Body of pancreas (tissue), 4 donors: ENCODE measurements at regions not wholly inside any gene's neighbourhood (a gene's known extent, or its start where the extent isn't known, plus 50 kb on each side); places are given as distances from the start of the nearest gene placed in this dataset.

Source experiments
- POLR2A ChIP-seq, 3 donors: fragments of 450-650 bp; IDR thresholded peaks; one replicate each; pipeline ENCODE4 v1.6.1; 2016; ENCODE audit warnings: antibody characterized with exemption in 3 of 3, mild to moderate bottlenecking in 2 of 3
- TF ChIP-seq, protein P1 (sequence below), 7 experiments: fragments of 450-650 bp in 4 of 7; fragments of 200-600 bp in 3 of 7; sonication (generic) in 3 of 7; IDR thresholded peaks; one replicate each; pipeline ENCODE4 v1.5.1; 2016 to 2019; ENCODE audit warnings: antibody characterized with exemption in 7 of 7

DNA sequence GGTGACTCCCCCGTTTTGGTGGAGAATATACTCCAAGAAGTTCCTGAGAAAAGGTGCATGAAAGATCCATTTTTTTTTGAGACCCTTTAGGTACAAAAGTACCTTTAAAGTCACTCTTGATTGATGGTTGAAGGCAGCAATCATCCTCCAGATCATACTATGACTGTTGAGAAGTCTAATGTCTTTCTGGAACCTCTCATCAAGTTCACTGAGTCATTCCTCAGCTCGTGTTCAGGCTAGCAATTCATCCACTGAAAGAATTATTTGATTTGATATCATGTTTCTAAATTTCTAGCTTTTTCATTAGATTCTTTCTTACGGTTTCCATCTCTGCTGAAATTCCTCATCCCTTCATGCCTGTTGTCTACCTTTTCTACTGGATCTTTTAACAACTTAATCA lies 65.1 kb upstream of the GJB6 start:
- TF ChIP-seq POLR2A (IDR thresholded peaks at IDR 0.05) = no peak
- TF ChIP-seq, protein P1, sequence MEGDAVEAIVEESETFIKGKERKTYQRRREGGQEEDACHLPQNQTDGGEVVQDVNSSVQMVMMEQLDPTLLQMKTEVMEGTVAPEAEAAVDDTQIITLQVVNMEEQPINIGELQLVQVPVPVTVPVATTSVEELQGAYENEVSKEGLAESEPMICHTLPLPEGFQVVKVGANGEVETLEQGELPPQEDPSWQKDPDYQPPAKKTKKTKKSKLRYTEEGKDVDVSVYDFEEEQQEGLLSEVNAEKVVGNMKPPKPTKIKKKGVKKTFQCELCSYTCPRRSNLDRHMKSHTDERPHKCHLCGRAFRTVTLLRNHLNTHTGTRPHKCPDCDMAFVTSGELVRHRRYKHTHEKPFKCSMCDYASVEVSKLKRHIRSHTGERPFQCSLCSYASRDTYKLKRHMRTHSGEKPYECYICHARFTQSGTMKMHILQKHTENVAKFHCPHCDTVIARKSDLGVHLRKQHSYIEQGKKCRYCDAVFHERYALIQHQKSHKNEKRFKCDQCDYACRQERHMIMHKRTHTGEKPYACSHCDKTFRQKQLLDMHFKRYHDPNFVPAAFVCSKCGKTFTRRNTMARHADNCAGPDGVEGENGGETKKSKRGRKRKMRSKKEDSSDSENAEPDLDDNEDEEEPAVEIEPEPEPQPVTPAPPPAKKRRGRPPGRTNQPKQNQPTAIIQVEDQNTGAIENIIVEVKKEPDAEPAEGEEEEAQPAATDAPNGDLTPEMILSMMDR (IDR thresholded peaks at IDR 0.05) = no peak
